Activated T-cell treated with anti-CD3 and anti-CD28 coated beads, Interleukin-2, amount 50 U/mL, for 4 hours (primary cell): ENCODE measurements at regions not wholly inside any gene's neighbourhood (a gene's known extent, or its start where the extent isn't known, plus 50 kb on each side); places are given as distances from the start of the nearest gene placed in this dataset.

Source experiments
- ATAC-seq, 2 donors: fragments of 200-7000 bp; cut with Tn5 transposase; one replicate each; pipeline ENCODE4 v1.10.0; 2021
- DNase-seq: peaks from one replicate; pipeline ENCODE4 v3.0.0-alpha.2; 2020
- H3K27me3 Mint-ChIP-seq: one replicate; pipeline ENCODE4 v1.8.0; 2021; ENCODE audit warnings: low read depth, mixed read lengths
- H3K36me3 Mint-ChIP-seq: one replicate; pipeline ENCODE4 v1.8.0; 2022; ENCODE audit warnings: mixed read lengths; ENCODE audit not compliant: insufficient read depth
- H3K4me1 Mint-ChIP-seq: one replicate; pipeline ENCODE4 v1.8.0; 2021; ENCODE audit warnings: low read depth, mixed read lengths
- H3K4me3 Mint-ChIP-seq: one replicate; pipeline ENCODE4 v1.8.0; 2021; ENCODE audit warnings: mild to moderate bottlenecking, moderate library complexity, mixed read lengths
- H3K9me3 Mint-ChIP-seq: one replicate; pipeline ENCODE4 v1.8.0; 2021; ENCODE audit warnings: mixed read lengths

DNA sequence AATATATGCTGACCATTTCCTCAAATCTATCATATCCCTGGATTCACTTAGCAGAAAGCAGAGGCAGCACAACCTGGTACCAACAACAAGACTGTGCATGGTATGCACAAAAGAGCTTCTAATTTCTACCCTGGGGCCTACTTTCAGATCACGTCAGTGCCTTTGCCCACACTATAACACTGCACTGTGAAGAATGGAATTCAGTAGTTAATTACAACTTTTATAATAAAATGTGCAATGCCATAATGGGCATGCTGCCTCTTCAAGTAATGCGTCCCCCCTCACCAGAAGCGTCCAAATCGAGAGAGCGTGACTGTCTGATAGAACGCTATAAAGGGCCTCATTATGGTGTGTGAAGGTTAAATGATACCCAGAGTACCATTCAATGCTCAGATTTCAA lies 328.1 kb upstream of the PKDCC start:
- ATAC-seq (no peak), DNase-seq (no peak)
- Mint-ChIP-seq H3K4me3 (no peak overlapping the region), H3K27me3 (no peaks in the 10 kb centered on the region), H3K36me3 (no peaks in the 10 kb centered on the region), H3K4me1 (peaks cover 6% of the 10 kb centered on the region), H3K9me3 (no peaks in the 10 kb centered on the region)

DNA sequence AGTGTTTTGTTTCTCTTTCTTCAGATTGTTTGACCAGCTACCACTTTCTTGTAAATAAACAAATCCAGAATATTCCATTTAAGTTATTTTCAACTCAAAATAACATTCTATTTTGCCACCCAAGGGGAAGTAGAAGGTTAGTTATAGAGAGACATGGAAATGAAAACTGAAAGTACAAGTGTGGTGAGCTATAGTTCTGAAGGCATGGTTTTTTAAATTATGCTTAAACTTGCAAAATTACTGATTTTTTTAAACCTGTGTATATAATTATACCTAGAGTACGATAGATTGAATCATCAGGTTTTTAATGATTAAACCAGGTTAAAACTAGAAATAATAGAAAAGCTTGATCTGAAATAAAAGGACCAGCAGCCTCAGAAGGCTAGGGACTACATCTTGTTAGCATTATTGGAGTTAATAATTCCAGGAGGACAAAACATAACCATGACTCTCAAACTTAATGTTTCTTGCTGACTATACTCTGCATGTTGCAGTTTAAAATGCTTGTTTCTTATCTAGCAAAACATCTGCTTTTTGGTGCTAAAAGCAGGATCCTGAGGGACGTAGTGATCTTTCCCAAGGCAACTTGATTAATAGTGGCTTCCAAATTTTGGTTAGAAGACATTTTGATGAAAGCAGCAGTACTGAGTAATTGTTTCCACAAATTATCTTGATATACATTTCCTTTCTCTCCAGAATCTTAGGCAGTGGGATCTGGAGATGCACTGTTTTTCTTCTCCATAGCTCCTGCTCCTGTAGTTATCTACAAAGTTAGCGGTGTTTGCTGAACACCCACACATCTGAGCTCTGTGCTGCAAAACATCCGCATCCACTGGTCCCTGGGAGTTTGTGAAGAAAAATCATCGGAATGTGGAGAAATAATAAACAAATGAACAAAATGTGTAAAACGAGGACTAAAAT lies 327.2 kb upstream of the PKDCC start:
- DNase-seq, result no peak
- no peaks in the 10 kb centered on the region for H3K36me3 Mint-ChIP-seq
- H3K9me3 Mint-ChIP-seq, result no peaks in the 10 kb centered on the region
- H3K27me3 Mint-ChIP-seq, result no peaks in the 10 kb centered on the region
- H3K4me1 Mint-ChIP-seq, result peaks cover 6% of the 10 kb centered on the region
- no peak for ATAC-seq
- no peak overlapping the region for H3K4me3 Mint-ChIP-seq

DNA sequence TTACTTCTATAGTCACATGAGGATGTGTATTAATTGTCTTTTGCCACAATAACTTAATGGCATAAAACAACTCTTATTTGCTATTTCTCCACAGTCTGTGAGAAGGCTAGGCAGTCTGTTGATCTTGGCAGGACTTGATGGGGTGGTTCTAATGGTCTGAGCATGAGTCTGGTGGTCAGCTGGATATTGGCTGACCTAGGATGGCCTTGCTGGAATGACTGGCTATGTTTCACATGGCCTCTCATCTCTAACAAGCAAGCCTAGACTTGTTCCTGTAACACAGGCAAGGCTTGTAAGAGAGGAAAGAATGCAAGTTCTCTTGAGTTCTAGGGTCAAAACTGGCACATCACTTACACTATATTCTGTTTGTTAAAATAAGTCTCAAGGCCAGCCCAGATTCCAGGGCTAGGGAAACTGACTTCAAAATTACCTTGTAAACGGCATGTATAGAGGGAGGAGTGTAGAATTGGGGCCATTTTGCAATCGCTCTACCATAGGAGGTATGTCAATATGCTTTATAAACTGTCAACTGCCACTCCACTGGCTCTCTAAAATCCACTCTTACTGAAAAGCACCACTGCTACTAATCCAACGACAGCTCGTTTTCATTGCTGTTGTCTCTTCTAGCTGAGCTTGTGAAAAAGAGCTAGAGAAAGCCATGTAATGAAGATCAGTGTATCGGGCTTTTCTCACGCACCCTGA lies 325.0 kb upstream of the PKDCC start:
- H3K9me3 Mint-ChIP-seq, result no peaks in the 10 kb centered on the region
- H3K4me1 Mint-ChIP-seq, result peaks cover 3% of the 10 kb centered on the region
- DNase-seq, result no peak
- no peaks in the 10 kb centered on the region for H3K27me3 Mint-ChIP-seq
- no peak overlapping the region for H3K4me3 Mint-ChIP-seq
- no peak for ATAC-seq
- H3K36me3 Mint-ChIP-seq, result no peaks in the 10 kb centered on the region

DNA sequence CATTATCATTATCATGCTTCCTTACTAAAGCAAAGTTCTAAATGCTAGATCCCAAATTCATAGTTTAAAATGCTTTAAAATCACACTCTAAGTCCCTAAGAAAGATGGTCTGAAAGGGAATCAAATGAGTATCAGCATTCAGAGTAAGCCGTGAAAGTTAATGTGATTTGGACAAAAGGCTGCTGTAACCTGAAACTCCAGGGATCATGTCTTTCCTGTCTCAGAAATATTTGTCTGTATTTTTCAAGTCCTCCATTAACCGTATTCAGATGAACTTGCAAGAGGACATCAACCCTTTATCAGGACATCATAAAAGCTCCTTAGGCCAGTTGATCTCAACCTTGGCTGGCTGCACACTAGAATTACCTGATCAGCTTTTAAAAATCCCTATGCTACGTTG lies 324.3 kb upstream of the PKDCC start:
- DNase-seq (no peak), ATAC-seq (no peak)
- peaks cover 3% of the 10 kb centered on the region for H3K4me1 Mint-ChIP-seq
- no peaks in the 10 kb centered on the region for H3K9me3 Mint-ChIP-seq
- no peaks in the 10 kb centered on the region for H3K36me3 Mint-ChIP-seq
- H3K27me3 Mint-ChIP-seq, result no peaks in the 10 kb centered on the region
- no peak overlapping the region for H3K4me3 Mint-ChIP-seq

DNA sequence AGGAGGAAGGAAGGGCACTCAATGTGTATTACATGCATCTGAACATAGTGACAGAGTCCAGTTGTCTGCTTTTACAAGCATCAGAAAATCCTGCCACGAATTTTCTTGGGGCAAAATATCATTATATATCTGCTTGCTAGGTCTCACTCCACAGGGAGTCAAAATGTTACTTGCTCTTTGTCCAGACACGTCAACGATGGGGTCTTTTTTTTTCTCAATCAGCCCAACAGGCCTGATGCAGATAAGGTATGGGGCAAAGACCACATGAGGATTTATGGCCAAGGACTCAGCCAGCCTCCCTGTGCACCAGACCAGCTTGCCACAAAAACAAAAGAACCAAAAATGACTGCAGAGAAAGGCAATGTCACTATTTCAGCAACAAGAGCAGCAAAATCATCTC lies 323.4 kb upstream of the PKDCC start:
- H3K4me1 Mint-ChIP-seq, result peaks cover 3% of the 10 kb centered on the region
- H3K9me3 Mint-ChIP-seq, result no peaks in the 10 kb centered on the region
- ATAC-seq (no peak), DNase-seq (no peak)
- H3K36me3 Mint-ChIP-seq, result no peaks in the 10 kb centered on the region
- H3K4me3 Mint-ChIP-seq, result no peak overlapping the region
- no peaks in the 10 kb centered on the region for H3K27me3 Mint-ChIP-seq

DNA sequence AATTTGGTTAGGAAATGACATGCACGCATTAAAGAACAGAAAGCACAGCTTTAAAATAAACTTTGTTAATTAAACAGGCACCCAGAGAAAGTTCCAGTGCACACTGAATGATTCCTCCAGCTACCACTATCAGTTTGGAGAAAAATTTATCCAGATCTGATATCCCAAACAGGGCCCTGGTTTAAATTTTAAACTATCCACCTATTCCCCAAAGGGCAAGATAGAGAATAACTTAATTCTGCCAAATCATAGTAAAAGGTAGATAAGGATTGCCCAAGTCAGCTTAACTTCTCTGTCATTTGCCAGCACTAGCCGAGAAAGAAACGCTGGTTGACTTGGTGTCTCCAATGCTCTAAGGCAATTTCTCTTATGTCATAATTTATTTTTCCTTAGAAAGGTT lies 321.9 kb upstream of the PKDCC start:
- no peak overlapping the region for H3K4me3 Mint-ChIP-seq
- DNase-seq (no peak), ATAC-seq (no peak)
- H3K27me3 Mint-ChIP-seq, result peaks cover 2% of the 10 kb centered on the region
- H3K9me3 Mint-ChIP-seq, result no peaks in the 10 kb centered on the region
- peaks cover under 1% of the 10 kb centered on the region for H3K4me1 Mint-ChIP-seq
- H3K36me3 Mint-ChIP-seq, result no peaks in the 10 kb centered on the region

DNA sequence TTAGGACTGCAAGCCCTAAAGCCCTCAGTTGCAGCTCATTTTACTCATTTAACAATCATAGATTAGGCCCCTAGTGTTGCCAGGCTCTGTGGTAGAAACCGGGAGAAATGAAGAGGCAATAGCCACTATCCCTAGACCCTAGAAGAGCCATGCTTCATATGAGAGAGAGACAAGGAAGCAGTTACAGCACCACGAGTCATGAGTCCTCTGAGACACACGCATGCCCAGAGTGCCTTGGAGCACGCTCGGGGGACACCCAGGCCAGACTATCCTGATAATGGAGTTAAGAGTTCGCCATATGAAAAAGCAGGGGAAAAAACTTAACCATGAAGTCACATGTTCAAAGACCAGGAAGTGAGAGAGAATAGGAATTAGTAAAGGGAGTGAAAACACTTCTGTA lies 321.5 kb upstream of the PKDCC start:
- peaks cover 2% of the 10 kb centered on the region for H3K27me3 Mint-ChIP-seq
- no peaks in the 10 kb centered on the region for H3K36me3 Mint-ChIP-seq
- no peaks in the 10 kb centered on the region for H3K9me3 Mint-ChIP-seq
- ATAC-seq (no peak), DNase-seq (no peak)
- H3K4me3 Mint-ChIP-seq, result no peak overlapping the region
- no peaks in the 10 kb centered on the region for H3K4me1 Mint-ChIP-seq

DNA sequence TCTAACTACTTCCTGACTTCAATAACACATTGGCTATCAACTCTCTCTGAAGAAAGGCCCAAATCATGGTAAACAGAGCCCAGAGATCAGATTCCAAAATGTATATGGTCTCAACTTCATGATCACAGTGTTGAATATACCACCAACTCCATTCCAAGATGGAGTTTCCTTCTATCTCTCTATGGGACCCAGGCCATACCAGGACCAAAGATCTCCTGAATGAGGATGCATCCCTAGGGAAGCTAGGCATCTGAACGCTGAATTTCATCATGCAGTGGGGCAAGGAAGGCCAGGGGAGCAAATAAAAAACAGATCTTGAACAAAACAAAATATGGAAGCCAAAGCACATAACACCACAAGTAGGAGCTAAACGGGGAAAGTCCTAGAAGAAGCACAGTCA lies 320.7 kb upstream of the PKDCC start:
- Mint-ChIP-seq H3K27me3 (peaks cover 4% of the 10 kb centered on the region), H3K36me3 (no peaks in the 10 kb centered on the region), H3K4me1 (no peaks in the 10 kb centered on the region), H3K9me3 (no peaks in the 10 kb centered on the region), H3K4me3 (no peak overlapping the region)
- DNase-seq, result no peak
- ATAC-seq, result no peak

DNA sequence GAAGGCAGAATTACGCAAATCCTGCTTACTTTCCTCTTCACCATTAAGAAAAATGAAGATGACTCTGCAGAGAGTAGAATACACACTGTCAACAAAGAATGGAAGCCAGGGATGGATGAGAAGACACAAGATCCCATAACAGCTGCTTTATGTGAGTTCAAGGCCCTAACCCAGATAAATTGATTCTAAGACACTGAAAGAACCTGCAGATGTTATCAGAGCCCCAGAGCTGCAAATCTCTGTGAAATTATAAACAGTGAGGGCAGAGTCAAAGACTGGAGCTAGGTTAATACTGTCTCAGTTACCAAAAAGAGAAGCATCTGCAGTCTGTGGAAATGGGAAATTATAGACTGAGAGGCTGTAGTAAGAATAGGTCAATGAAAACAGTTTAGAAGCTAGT lies 320.1 kb upstream of the PKDCC start:
- no peak for ATAC-seq
- no peaks in the 10 kb centered on the region for H3K4me1 Mint-ChIP-seq
- no peak overlapping the region for H3K4me3 Mint-ChIP-seq
- H3K27me3 Mint-ChIP-seq, result peaks cover 6% of the 10 kb centered on the region
- no peaks in the 10 kb centered on the region for H3K36me3 Mint-ChIP-seq
- H3K9me3 Mint-ChIP-seq, result no peaks in the 10 kb centered on the region
- DNase-seq, result no peak

DNA sequence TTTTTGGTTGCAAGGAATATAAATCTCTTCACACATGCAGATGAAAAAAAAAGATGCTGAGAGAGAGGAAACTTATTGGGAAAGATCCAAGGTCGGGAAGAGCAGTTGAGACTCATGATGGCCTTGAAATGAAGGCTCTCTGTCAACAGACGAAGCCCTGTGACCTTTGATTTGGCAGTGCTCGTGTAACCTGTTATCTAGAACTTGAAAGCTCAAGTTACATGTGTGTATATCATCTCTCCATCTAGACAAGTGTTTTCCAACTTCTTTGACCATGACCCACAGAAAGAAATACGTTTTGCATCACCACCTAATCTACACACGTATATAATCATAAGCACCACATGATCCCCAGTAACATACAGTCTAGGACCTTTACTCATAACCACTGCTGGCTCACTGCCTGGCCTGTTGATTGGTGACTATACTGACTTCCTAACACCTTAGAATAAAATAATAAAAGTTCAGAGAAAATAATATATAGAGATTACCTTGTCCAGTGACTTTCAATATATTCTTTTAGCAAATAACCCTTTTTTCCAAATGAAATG lies 319.0 kb upstream of the PKDCC start:
- Mint-ChIP-seq H3K4me3 (no peak overlapping the region), H3K9me3 (no peaks in the 10 kb centered on the region), H3K36me3 (no peaks in the 10 kb centered on the region), H3K27me3 (peaks cover 6% of the 10 kb centered on the region), H3K4me1 (no peaks in the 10 kb centered on the region)
- ATAC-seq (no peak), DNase-seq (no peak)

DNA sequence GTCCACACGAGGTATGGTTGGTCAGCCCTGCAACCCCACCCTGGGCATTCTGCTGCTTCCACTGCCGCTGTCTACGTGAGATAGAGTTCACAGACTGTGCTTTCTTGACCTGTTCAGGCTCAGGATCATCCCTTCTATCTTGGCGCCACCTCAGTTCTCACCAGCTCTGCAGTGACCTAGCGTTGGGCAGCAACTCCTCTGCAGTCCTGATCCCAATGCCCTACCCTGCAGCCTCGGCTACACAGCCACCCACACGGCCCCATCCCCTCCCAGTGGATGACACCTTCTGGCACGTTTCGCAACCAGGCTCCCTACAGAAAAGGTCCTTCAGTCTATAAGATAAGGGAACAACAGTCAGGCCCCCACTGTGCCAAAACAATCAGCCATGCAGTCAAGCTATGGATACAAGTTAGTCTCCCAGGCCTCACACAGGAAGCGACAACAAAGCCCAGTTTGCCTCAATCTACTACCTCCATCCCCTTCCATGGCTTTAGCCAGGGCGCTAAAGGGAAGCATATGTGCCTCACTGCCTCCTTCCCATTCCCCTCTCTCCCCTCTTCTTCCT lies 317.9 kb upstream of the PKDCC start:
- H3K4me3 Mint-ChIP-seq, result no peak overlapping the region
- no peak for DNase-seq
- H3K27me3 Mint-ChIP-seq, result peaks cover 11% of the 10 kb centered on the region
- peak in 1 of 2 donors; percentile 14 for ATAC-seq
- no peaks in the 10 kb centered on the region for H3K9me3 Mint-ChIP-seq
- H3K4me1 Mint-ChIP-seq, result no peaks in the 10 kb centered on the region
- no peaks in the 10 kb centered on the region for H3K36me3 Mint-ChIP-seq

DNA sequence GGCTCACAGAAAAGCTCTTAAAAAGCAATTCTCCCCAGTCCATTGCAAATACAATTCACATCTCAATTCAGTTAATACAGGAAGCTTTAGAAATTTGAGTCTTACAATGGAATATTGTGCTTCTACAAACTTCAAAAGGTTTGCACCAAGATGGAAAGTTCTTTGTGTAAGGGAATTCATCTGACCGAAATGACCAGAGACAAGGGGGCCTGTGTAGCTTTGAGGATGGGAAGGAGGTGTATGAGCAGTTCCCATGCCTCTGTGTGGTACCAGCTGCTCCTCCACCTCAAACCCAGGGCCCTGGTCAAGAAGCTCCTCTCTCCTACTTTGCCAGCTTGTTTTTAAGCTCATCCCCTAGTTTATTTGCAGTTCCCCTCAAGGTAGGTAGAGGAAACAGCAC lies 312.8 kb upstream of the PKDCC start:
- H3K4me3 Mint-ChIP-seq, result no peak overlapping the region
- no peaks in the 10 kb centered on the region for H3K36me3 Mint-ChIP-seq
- peaks cover 22% of the 10 kb centered on the region for H3K27me3 Mint-ChIP-seq
- ATAC-seq, result no peak
- H3K4me1 Mint-ChIP-seq, result no peaks in the 10 kb centered on the region
- DNase-seq, result no peak
- H3K9me3 Mint-ChIP-seq, result no peaks in the 10 kb centered on the region

DNA sequence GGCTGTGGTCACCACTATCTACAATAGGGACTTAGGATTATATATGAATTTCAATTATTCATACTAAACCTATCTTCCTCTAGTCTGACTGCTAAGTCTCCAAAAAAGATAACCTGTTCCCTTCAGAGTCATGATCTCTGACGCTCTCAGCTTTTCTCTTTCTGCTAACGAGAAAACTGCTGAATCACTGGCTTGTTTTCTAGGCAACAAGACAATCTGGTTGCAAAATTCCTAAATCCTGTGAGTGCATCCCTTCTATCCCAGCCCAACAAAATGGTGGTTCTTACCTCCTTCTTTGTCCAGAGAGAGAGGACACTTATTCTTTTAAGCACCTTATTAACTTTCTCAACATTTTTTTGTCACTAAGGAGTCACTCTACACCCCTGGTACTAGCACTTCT lies 312.3 kb upstream of the PKDCC start:
- H3K4me1 Mint-ChIP-seq, result no peaks in the 10 kb centered on the region
- DNase-seq, result no peak
- H3K9me3 Mint-ChIP-seq, result no peaks in the 10 kb centered on the region
- no peak overlapping the region for H3K4me3 Mint-ChIP-seq
- no peaks in the 10 kb centered on the region for H3K36me3 Mint-ChIP-seq
- no peak for ATAC-seq
- peaks cover 23% of the 10 kb centered on the region for H3K27me3 Mint-ChIP-seq

DNA sequence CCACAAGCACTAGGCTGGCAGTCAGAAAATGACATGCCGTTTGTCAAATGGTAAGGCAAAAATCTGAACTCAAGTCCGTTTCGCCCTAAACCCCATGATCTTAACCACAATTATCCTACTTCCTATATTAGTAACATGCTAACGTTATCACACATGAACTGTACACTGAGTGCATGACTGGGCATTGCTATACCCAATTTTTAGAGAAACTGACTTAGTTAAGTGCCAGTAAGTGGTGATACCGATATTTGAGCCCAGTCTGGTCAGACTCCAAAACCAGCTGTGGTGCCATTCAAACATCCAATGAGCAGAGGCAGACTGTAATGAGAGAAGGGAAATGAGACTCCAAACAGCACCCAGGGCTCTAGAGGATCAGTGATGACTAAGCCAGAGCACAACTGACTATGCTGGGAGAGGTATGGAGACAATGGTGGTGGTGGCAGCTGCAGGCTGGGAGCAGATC lies 311.7 kb upstream of the PKDCC start:
- no peak for DNase-seq
- Mint-ChIP-seq H3K4me3 (no peak overlapping the region), H3K9me3 (no peaks in the 10 kb centered on the region), H3K36me3 (no peaks in the 10 kb centered on the region), H3K4me1 (no peaks in the 10 kb centered on the region), H3K27me3 (peaks cover 23% of the 10 kb centered on the region)
- peak in 1 of 2 donors; percentile 37 for ATAC-seq
